GM12872 (cell line): ENCODE measurements at regions not wholly inside any gene's neighbourhood (a gene's known extent, or its start where the extent isn't known, plus 50 kb on each side); places are given as distances from the start of the nearest gene placed in this dataset.

Experiments used
- TF ChIP-seq, protein P1 (sequence below): IDR thresholded peaks from 3 replicates; pipeline ENCODE4 v1.5.1; 2011; ENCODE audit warnings: low read depth, mild to moderate bottlenecking, low read length, moderate library complexity; ENCODE audit not compliant: insufficient read depth

- TF ChIP-seq, protein P1, sequence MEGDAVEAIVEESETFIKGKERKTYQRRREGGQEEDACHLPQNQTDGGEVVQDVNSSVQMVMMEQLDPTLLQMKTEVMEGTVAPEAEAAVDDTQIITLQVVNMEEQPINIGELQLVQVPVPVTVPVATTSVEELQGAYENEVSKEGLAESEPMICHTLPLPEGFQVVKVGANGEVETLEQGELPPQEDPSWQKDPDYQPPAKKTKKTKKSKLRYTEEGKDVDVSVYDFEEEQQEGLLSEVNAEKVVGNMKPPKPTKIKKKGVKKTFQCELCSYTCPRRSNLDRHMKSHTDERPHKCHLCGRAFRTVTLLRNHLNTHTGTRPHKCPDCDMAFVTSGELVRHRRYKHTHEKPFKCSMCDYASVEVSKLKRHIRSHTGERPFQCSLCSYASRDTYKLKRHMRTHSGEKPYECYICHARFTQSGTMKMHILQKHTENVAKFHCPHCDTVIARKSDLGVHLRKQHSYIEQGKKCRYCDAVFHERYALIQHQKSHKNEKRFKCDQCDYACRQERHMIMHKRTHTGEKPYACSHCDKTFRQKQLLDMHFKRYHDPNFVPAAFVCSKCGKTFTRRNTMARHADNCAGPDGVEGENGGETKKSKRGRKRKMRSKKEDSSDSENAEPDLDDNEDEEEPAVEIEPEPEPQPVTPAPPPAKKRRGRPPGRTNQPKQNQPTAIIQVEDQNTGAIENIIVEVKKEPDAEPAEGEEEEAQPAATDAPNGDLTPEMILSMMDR, result peak; percentile 77
Observed at GRCh38 chr5:174311531-174312269, 266.2 kb downstream of the NSG2 start.

DNA sequence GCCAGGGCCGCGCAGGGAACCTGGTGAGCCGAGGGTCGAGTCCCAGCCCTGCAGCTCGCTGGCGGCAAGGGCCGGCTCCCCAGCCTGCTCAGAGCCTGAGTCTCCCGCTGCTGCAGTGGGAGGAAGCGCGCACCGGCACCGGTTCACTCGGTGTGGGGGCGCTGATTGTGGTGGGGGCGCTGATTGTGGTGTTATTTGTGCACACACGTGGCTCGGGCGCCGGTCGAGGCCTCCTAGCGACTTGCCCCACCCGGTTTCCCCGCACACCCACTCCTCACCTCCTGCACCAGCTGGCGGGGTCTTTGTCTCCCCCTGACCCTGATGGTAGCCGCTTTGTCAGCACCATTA, 266.7 kb downstream of the NSG2 start:
- TF ChIP-seq, protein P1, result no peak

- TF ChIP-seq, protein P1, result no peak
Observed at GRCh38 chr5:174312641-174313040, 267.1 kb downstream of the NSG2 start.

GRCh38 chr5:174313615-174314014, 268.1 kb downstream of the NSG2 start:
- TF ChIP-seq, protein P1, result no peak

DNA sequence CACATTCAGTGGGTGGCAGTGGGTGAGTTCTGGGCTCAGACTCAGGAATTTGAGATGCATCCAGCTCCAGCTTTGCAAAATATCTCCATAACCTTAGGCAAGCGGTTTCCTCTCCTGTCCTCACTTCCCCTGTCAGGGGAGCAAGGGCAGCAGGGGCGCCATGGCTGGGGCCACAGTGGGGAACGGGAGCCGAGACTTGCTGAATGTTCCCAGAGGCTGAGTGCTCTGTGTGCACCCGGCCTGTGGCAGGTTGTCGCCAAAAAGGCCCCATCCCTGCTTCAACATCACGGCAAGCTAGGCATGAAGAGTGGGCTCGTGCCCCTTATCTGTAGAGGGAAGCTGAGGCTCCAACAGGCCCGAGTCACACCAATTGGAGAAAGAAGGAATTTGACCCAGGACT, 268.8 kb downstream of the NSG2 start:
- TF ChIP-seq, protein P1, result no peak

DNA sequence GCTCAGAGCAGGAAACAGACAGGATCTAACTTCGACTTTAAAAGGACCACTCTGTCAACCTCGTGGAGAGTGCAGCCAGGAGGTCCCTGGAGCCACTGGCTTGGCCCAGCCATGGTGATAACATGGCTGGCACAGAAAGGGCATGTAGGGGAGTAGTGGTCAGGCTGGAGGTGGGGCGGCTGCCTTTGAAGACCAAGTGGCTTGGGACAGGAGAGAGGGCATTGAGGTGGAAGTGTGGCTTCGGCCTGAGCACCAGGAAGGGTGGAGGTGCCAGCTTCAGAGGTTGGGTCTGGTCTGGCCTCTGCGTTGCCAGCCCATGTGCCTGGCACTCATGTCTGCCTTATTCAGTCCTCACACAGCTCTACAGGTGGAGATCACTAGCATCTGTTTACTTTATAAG, 270.0 kb downstream of the NSG2 start:
- TF ChIP-seq, protein P1, result no peak

DNA sequence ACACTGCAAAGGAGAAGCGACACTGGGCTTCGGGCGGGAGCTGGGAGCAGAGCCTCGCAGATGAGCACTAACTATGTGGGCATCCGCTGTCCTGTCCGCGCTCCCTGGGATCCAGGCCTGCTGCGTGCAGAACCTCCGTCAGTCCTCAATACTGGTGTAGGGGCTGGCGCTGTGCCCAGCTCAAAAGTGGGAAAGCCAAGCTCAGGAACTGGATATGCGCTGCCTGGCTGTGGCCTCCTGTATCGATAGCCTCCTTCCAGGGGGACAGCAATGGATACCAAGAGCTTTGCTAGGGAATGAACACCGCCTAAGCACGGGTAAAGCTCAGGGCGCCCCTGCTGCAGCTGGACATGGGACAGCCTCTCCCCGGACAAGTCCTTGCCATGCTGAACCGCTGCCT, 270.4 kb downstream of the NSG2 start:
- TF ChIP-seq, protein P1, result no peak
